ENCODE measurements at regions not wholly inside any gene's neighbourhood (a gene's known extent, or its start where the extent isn't known, plus 50 kb on each side); places are given as distances from the start of the nearest gene placed in this dataset.

DNA sequence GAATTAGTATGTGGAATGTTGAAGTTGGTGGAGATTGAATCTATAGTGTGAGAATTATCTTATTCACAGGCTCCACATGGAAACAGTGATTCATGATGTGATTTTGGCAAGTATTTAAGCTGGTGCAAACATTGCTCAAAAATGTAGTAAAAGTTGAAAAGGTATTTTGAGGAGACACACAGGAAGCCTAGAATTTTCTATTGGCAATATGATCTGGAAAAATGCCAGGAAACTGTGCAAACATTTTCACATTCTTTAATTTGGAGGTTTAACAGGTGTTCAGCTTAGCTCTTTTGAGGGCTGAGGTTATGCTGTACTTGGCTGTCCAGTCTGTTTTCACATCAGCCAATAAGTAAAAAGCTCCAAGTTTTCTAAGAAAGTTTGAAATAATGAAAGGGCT is 327.3 kb downstream of the RWDD3 start:
- H3K27ac Mint-ChIP-seq: no peak overlapping the region
- H3K4me3 Mint-ChIP-seq: no peak overlapping the region
- H3K36me3 Mint-ChIP-seq: no peaks in the 10 kb centered on the region
- no peaks in the 10 kb centered on the region for H3K4me1 Mint-ChIP-seq
- no peaks in the 10 kb centered on the region for H3K27me3 Mint-ChIP-seq
- peaks cover 4% of the 10 kb centered on the region for H3K9me3 Mint-ChIP-seq

DNA sequence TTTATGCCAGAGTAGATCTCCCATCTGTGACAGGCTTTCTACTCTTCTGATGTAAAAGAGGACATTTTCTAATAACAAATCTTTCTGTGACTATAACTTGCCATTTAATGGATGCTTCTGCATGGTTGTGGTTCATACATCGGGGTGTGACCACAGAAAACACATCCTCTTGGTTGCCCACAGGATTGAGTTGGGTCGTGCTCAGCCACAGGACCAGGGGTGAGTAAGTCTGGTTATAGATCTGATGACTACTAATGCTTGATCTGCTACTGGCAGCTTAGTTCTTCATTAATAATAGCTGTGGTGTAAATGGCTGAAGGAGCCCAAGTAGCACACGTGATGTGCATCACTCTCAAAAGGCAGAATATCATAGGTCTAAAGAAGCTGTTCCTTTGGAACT is 328.2 kb downstream of the RWDD3 start:
- no peaks in the 10 kb centered on the region for H3K4me1 Mint-ChIP-seq
- no peaks in the 10 kb centered on the region for H3K36me3 Mint-ChIP-seq
- H3K27ac Mint-ChIP-seq: no peak overlapping the region
- H3K9me3 Mint-ChIP-seq: peaks cover 4% of the 10 kb centered on the region
- H3K27me3 Mint-ChIP-seq: no peaks in the 10 kb centered on the region
- H3K4me3 Mint-ChIP-seq: no peak overlapping the region

DNA sequence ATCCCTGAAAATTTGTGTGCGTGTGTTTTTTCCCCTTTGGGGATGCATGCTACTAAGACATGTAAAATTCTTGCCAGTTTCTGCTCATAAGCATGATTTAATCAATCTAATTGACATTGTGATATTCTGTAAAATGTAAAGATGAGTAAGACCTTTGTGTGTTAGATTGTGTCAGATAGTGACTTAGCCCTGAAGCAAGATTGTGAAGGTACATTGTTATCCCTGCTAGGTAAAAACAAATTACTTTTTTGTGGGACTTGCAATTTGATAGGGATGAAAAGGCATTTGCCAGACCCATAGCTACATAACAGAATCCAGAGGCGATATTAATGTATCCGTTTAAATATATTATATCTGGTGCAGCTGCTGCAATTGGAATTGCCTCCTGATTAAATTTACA is 338.0 kb downstream of the RWDD3 start:
- Mint-ChIP-seq H3K27ac (no peak overlapping the region), H3K36me3 (no peaks in the 10 kb centered on the region), H3K4me1 (no peaks in the 10 kb centered on the region), H3K4me3 (no peak overlapping the region), H3K27me3 (no peaks in the 10 kb centered on the region), H3K9me3 (peaks cover 2% of the 10 kb centered on the region)

DNA sequence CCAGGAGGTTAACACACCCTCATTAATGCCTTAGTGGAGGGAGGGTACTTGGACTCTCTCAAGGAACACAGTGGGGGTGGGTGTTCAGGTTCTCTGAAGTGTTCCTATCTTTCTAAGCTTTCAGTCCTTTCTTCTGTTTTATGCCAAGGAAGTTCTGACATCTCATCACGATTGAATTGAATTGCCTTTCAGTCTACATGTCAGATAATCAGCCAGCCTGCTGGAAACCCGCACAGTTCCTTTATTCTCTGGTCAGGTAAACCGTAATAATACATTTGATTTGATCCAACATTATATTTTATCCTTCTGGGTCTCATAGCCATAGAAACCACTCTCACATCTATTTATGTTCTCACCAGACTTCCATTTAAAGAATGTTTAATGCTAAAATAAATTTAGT is 339.0 kb downstream of the RWDD3 start:
- Mint-ChIP-seq H3K27me3 (no peaks in the 10 kb centered on the region), H3K4me1 (no peaks in the 10 kb centered on the region), H3K36me3 (no peaks in the 10 kb centered on the region), H3K4me3 (no peak overlapping the region), H3K9me3 (peaks cover 5% of the 10 kb centered on the region), H3K27ac (no peak overlapping the region)

DNA sequence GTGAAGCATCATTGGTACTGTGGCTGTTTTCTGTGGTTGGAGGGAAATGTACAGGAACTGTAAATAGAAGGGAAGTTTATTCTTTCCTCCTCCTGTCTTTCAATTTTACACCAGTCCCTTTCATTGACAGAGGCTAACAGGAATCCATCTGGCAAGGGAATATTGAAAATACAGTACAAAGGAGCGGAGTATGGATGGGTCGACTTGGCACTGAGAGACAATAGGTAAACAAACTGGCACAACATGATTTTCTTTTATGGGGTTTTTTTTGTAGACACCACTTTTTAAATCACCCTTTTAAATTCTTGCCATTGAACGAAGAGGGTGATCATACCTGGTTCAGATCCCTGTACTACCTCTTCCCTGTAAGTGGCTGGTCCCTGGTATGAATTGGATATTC is 341.3 kb downstream of the RWDD3 start:
- Mint-ChIP-seq H3K9me3 (peaks cover 5% of the 10 kb centered on the region), H3K27me3 (no peaks in the 10 kb centered on the region), H3K27ac (no peak overlapping the region), H3K4me3 (no peak overlapping the region), H3K4me1 (no peaks in the 10 kb centered on the region), H3K36me3 (no peaks in the 10 kb centered on the region)

DNA sequence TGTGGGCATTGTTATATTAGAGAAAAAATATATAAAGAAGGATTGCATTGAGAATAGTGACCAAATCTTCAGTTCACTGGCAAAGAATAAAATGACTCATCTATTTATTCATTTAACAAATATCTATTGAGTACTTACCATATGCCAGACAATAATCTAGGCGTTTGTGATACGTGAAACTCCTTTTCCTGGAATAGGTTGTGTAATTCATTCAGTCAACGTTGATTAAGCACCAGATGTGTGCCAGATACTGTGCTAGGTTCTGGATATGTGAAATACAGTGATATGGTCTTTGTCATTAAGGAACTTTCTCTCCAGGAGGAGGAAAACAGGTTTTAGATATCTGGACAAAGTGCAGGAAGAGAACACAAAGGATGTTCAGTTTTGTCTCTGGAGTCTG is 344.5 kb downstream of the RWDD3 start:
- Mint-ChIP-seq H3K4me1 (no peaks in the 10 kb centered on the region), H3K27me3 (no peaks in the 10 kb centered on the region)

DNA sequence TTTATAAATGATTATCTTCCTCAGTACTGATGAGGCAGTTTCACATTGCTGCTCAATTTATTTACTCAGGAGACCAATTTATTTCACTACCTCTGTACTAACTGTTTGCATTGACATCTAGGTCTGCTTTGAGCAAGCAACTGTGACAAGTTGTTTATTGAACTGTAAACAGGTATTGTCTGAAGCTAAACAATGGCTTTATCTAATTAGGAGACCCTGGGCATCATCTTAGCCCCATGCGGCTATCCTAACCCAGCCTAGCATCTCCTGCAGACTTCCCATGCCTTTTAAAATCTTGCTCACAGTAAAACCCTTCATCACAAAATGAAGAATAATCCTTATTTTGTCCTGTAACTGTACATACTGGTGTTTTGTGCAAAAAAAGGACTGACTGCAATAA is 348.2 kb downstream of the RWDD3 start:
- no peak overlapping the region for H3K4me3 Mint-ChIP-seq
- H3K27me3 Mint-ChIP-seq: no peaks in the 10 kb centered on the region
- no peaks in the 10 kb centered on the region for H3K4me1 Mint-ChIP-seq
- H3K27ac Mint-ChIP-seq: no peak overlapping the region
- peaks cover 2% of the 10 kb centered on the region for H3K9me3 Mint-ChIP-seq
- H3K36me3 Mint-ChIP-seq: no peaks in the 10 kb centered on the region

More for the DNA sequence above, 344.5 kb downstream of the RWDD3 start:
- Mint-ChIP-seq H3K27ac (no peak overlapping the region), H3K4me3 (no peak overlapping the region), H3K9me3 (peaks cover 5% of the 10 kb centered on the region), H3K36me3 (no peaks in the 10 kb centered on the region)

DNA sequence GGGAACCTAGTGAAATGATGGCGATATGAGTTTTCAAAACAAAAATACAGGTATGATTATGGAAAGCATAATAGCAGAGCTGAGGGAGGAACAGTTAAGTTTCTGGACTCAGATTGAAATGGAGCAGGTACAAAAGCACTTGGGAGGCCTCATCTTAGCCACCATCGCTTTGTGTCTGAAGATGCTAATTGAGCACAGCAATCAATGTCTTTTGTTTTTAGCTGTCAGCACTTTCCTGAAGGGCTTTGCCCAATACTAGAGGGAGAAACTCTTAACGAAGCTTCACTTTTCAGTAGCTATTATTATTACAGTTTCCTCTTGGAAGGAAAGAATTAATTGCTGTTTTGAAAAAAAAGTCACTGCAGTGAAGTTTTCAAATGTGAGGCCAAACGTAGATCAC is 348.7 kb downstream of the RWDD3 start:
- Mint-ChIP-seq H3K4me3 (no peak overlapping the region), H3K27me3 (no peaks in the 10 kb centered on the region), H3K27ac (no peak overlapping the region), H3K4me1 (no peaks in the 10 kb centered on the region), H3K9me3 (no peaks in the 10 kb centered on the region), H3K36me3 (no peaks in the 10 kb centered on the region)

DNA sequence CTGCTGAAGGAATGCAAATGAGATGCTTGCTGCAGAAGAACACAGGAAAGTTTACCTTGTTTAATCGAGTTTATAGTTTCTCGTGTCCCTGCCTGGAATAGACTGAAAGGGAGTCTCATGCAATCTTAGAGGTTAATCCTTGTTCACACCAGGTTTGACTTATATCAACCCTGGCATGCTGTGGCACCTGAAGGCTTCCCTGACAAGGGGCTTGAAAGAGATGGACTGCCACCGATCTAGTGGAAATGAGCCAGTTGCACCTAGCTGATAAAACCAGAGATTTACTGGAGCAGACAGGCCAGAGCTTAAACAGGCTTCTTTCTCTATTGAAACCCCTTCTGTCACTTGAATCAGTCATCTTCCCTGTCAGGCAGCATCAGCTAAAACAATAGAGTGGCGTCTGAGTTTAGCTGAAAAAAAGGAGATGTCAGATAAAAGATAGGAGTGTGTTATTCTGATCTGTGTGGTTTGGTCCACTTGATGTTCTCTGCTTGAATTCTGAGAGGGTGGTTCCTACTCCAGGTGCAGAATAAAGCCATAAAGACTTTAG is 349.7 kb downstream of the RWDD3 start:
- no peak overlapping the region for H3K27ac Mint-ChIP-seq
- peaks cover 4% of the 10 kb centered on the region for H3K9me3 Mint-ChIP-seq
- H3K4me1 Mint-ChIP-seq: no peaks in the 10 kb centered on the region
- no peaks in the 10 kb centered on the region for H3K27me3 Mint-ChIP-seq
- H3K36me3 Mint-ChIP-seq: no peaks in the 10 kb centered on the region
- H3K4me3 Mint-ChIP-seq: no peak overlapping the region

DNA sequence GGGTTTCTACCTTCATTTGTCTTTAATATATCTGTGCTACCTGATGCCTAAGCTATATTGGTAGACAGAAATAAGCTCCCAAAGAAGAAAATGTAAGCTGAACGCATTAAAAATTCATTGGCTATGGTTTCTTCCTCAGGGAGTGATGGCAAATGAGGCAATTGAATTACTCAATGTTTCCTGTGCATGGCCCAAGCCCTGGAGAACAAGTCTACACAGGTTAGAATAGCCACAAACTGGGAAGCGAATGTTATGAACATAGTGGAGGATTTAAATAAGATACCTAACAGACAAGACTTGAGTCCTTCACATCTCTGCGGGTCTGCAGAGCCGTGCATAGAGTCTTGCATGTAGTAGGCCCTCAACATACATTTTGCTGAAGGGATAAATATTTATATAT is 350.3 kb downstream of the RWDD3 start:
- Mint-ChIP-seq H3K36me3 (no peaks in the 10 kb centered on the region), H3K27me3 (no peaks in the 10 kb centered on the region), H3K4me1 (no peaks in the 10 kb centered on the region), H3K27ac (no peak overlapping the region), H3K4me3 (no peak overlapping the region), H3K9me3 (peaks cover 6% of the 10 kb centered on the region)

DNA sequence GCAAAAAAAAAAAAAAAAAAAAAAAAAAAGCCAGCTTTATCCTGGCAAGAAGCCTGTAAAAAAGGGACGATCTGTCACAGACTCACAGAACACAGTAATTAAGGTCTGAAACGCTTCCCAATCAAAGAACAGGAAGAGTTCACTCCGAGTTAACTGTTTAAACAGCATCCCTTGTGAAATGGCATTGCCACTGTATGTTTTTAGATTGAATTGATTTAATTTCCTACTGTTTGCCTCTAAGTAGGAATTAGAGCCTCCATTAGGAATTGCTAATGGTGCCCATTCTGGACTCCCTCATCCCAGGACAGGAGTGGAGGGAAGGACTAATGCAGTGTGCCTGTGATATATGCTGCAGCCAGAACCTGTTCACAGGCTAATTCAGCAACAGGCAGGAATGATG is 370.8 kb downstream of the RWDD3 start:
- H3K36me3 Mint-ChIP-seq: no peaks in the 10 kb centered on the region

DNA sequence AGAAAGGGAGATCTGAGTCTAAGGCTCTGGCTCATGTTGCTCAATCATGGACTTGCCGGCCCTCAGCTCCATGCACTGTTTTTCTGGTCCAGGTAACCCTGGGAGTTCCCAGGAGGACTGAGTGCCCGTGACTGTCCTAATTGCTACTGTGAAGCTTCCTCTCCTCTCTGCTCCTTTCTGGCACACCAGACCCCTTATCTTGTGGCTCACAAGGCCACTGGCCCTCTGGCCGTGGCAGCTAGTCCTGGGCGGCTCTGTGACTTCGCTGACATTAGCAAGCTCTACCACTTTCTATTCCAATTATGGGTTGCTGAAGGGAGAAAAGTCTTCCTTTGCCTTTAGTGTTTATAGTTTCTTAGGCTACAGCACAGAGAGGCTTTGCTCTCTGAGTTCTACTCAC is 380.2 kb downstream of the RWDD3 start:
- peaks cover 4% of the 10 kb centered on the region for H3K9me3 Mint-ChIP-seq
- no peaks in the 10 kb centered on the region for H3K36me3 Mint-ChIP-seq
- no peak overlapping the region for H3K4me3 Mint-ChIP-seq
- no peak overlapping the region for H3K27ac Mint-ChIP-seq
- no peaks in the 10 kb centered on the region for H3K27me3 Mint-ChIP-seq
- H3K4me1 Mint-ChIP-seq: no peaks in the 10 kb centered on the region

More for the DNA sequence above, 370.8 kb downstream of the RWDD3 start:
- H3K27me3 Mint-ChIP-seq: no peaks in the 10 kb centered on the region
- no peak overlapping the region for H3K4me3 Mint-ChIP-seq
- H3K9me3 Mint-ChIP-seq: peaks cover 13% of the 10 kb centered on the region
- no peak overlapping the region for H3K27ac Mint-ChIP-seq
- H3K4me1 Mint-ChIP-seq: no peaks in the 10 kb centered on the region

DNA sequence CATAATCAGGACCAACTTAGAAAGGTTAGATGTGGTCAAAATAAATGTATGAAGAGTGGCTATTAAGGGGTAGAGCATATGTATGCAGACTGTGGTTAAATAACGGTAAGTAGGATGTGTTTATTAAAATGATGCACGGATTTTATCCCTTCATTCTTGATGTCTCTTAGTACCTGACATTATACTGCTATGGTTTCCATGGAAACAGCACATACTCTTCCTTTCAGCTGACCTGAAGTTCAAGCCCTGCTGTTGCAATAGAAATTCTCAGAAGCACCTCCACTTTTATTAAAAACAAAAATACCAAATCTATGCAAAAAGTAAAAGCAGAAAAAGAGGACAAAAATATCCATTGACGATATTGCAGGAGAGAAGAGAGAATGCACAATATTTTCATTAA is 381.4 kb downstream of the RWDD3 start:
- Mint-ChIP-seq H3K27ac (no peak overlapping the region), H3K36me3 (no peaks in the 10 kb centered on the region), H3K4me3 (no peak overlapping the region), H3K4me1 (no peaks in the 10 kb centered on the region), H3K27me3 (no peaks in the 10 kb centered on the region), H3K9me3 (peaks cover 4% of the 10 kb centered on the region)

DNA sequence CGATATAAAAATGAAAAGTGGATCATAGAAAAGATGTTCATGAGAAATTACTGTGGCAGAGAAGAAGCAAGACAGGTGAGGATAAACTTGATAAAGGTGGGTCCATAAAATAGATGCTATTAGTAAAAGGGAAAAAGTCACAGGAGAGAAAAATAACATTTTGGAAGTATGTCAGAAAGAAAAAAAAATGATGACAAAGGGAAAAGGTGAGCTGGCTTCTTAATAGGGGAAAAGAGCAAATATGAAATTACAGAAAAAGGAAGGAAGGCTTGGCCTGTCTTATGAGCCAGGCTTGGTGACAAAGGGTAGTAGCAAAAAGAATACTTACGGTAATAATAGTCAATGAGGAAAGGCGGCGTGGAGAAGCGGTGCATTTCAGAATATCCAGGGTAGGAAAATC is 386.1 kb downstream of the RWDD3 start:
- H3K27ac Mint-ChIP-seq: no peak overlapping the region
- H3K27me3 Mint-ChIP-seq: no peaks in the 10 kb centered on the region
- H3K4me3 Mint-ChIP-seq: no peak overlapping the region
- no peaks in the 10 kb centered on the region for H3K36me3 Mint-ChIP-seq
- no peaks in the 10 kb centered on the region for H3K4me1 Mint-ChIP-seq
- peaks cover 4% of the 10 kb centered on the region for H3K9me3 Mint-ChIP-seq

DNA sequence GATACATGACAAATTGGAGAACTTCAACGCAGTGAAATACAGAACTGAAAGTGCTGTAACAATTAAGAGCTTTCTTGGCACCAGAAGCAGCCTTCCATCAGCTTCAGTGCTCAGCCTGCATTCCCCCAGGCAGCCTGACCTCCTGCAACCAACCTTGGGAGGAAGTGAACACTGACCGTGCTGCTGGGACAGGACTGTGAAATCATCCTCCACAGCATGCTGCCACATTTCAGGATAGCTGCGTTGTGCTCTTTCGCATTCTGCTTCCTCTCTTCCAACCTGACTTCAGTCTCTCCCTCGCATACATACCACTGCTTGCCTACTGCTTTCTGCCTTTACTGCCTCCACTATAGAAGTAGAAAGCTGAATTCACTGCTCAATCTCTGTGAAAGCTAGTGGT is 388.6 kb downstream of the RWDD3 start:
- Mint-ChIP-seq H3K4me1 (no peaks in the 10 kb centered on the region), H3K36me3 (no peaks in the 10 kb centered on the region), H3K9me3 (peaks cover 2% of the 10 kb centered on the region), H3K27me3 (no peaks in the 10 kb centered on the region), H3K4me3 (no peak overlapping the region), H3K27ac (no peak overlapping the region)

DNA sequence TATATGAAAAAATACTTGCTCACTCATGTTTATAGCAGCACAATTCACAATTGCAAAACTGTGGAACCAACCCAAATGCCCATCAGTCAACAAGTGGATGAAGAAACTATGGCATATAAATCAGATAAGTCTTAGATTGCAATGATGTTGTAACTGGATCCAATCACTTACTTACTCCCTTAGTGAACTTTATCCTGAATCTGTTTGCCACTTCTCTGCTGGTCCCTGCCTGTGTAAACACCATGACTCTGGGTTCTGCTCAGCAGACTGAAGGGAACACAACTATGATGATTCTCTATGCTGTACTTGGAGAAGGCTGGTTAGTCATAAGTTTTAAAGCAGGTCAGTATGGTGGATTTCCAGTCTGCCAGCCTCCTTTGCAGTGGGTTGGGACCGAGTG is 391.2 kb downstream of the RWDD3 start:
- H3K27ac Mint-ChIP-seq: no peak overlapping the region
- H3K9me3 Mint-ChIP-seq: peaks cover 18% of the 10 kb centered on the region
- H3K4me1 Mint-ChIP-seq: no peaks in the 10 kb centered on the region
- H3K27me3 Mint-ChIP-seq: no peaks in the 10 kb centered on the region
- H3K4me3 Mint-ChIP-seq: no peak overlapping the region
- H3K36me3 Mint-ChIP-seq: no peaks in the 10 kb centered on the region

DNA sequence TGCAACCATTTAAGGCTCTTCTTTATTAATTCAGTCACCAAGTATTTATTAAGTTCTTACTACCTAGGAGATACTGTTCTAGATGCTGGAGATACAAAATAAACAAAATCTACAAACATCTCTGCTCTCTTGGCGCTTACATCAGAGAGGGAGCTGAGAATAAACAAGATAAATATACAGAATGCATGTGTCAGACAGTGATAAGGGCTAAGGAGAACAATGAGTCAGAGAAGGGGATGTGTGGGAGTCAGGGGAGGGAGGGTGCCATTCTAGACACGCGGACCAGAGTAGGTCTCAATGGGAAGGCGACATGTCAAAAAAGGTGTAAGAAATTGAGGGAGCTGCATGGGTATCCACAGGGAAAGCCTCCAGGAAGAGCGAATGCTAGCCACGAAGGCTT is 393.2 kb downstream of the RWDD3 start:
- Mint-ChIP-seq H3K4me1 (no peaks in the 10 kb centered on the region), H3K4me3 (no peak overlapping the region), H3K27ac (no peak overlapping the region), H3K27me3 (no peaks in the 10 kb centered on the region), H3K9me3 (peaks cover 18% of the 10 kb centered on the region), H3K36me3 (no peaks in the 10 kb centered on the region)
